Tibial nerve (tissue), 3 donors: ENCODE measurements at regions not wholly inside any gene's neighbourhood (a gene's known extent, or its start where the extent isn't known, plus 50 kb on each side); places are given as distances from the start of the nearest gene placed in this dataset.

Experiments
- POLR2A ChIP-seq, 2 donors: fragments of 450-650 bp; IDR thresholded peaks; one replicate each; pipeline ENCODE4 v1.6.1; 2017; ENCODE audit warnings: antibody characterized with exemption in 2 of 2, mild to moderate bottlenecking in 2 of 2, moderate library complexity in 2 of 2
- TF ChIP-seq, protein P1 (sequence below), 5 experiments: fragments of 200-600 bp in 3 of 5; fragments of 450-650 bp in 2 of 5; sonication (generic) in 3 of 5; IDR thresholded peaks; one replicate each; pipeline ENCODE4 v1.5.1; 2016 to 2019; ENCODE audit warnings: antibody characterized with exemption in 5 of 5, mild to moderate bottlenecking in 3 of 5, moderate library complexity in 2 of 5

GRCh38 chr3:8020047-8020841 is 481.4 kb upstream of the LMCD1 start:
- TF ChIP-seq, protein P1, sequence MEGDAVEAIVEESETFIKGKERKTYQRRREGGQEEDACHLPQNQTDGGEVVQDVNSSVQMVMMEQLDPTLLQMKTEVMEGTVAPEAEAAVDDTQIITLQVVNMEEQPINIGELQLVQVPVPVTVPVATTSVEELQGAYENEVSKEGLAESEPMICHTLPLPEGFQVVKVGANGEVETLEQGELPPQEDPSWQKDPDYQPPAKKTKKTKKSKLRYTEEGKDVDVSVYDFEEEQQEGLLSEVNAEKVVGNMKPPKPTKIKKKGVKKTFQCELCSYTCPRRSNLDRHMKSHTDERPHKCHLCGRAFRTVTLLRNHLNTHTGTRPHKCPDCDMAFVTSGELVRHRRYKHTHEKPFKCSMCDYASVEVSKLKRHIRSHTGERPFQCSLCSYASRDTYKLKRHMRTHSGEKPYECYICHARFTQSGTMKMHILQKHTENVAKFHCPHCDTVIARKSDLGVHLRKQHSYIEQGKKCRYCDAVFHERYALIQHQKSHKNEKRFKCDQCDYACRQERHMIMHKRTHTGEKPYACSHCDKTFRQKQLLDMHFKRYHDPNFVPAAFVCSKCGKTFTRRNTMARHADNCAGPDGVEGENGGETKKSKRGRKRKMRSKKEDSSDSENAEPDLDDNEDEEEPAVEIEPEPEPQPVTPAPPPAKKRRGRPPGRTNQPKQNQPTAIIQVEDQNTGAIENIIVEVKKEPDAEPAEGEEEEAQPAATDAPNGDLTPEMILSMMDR (IDR thresholded peaks at IDR 0.05): no peak
- no peak for TF ChIP-seq POLR2A (IDR thresholded peaks at IDR 0.05)
